Colonic mucosa (tissue), 4 donors: ENCODE measurements at regions not wholly inside any gene's neighbourhood (a gene's known extent, or its start where the extent isn't known, plus 50 kb on each side); places are given as distances from the start of the nearest gene placed in this dataset.
"Not testable (repeated sequence)": the region's sequence is repeated elsewhere in the genome, so short reads cannot be mapped to it uniquely, and the experiment has no call there.

Source experiments
- DNase-seq: peaks from one replicate; pipeline ENCODE4 v3.0.0-alpha.2; 2020
- H3K27ac ChIP-seq: fragments of 200-600 bp; one replicate; pipeline ENCODE4 v1.8.0; 2021
- H3K27me3 ChIP-seq: fragments of 200-600 bp; one replicate; pipeline ENCODE4 v1.8.0; 2021
- H3K36me3 ChIP-seq: fragments of 200-600 bp; one replicate; pipeline ENCODE4 v1.8.0; 2021
- H3K4me1 ChIP-seq: fragments of 200-600 bp; one replicate; pipeline ENCODE4 v1.8.0; 2021; ENCODE audit warnings: mild to moderate bottlenecking
- H3K4me3 ChIP-seq: fragments of 200-600 bp; one replicate; pipeline ENCODE4 v1.8.0; 2021
- H3K9ac ChIP-seq, 2 donors: one replicate each; pipeline ENCODE4 v1.7.0; 2013; ENCODE audit warnings: control low read depth in 2 of 2, low read depth in 2 of 2, low read length in 2 of 2
- H3K9me3 ChIP-seq: fragments of 200-600 bp; one replicate; pipeline ENCODE4 v1.8.0; 2021
- intact Hi-C: fragments of 100-400 bp; cut with DNase I; formaldehyde crosslinking; loops from one replicate; pipeline ENCODE4 v1.14.1; 2022
- donor health status: healthy.
- donor health status: DM: no; HTN: no; CAD: no.
- donor health status: DM: no; HTN: no; CAD: no.

DNA sequence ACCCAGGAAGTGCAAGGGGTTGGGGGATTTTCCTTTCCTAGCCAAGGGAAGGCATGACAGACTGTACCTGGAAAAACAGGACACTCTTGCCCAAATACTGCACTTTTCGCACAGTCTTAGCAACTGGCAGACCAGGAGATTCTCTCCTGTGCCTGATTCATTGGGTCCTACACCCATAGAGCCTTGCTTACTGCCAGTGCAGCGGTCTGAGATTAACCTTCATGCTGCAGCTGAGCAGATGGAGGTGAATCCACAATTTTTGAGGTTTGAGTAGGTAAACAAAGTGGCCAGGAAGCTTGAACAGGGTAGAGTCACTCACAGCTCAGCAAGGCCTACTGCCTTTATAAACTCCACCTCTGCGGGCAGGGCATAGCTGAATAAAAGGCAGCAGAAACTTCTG, 1497.6 kb downstream of the FOXD4L5 start:
- H3K9ac ChIP-seq, intact Hi-C loops, H3K9me3 ChIP-seq, DNase-seq, H3K36me3 ChIP-seq, H3K27me3 ChIP-seq, H3K27ac ChIP-seq, H3K4me3 ChIP-seq, H3K4me1 ChIP-seq: not testable (repeated sequence)

DNA sequence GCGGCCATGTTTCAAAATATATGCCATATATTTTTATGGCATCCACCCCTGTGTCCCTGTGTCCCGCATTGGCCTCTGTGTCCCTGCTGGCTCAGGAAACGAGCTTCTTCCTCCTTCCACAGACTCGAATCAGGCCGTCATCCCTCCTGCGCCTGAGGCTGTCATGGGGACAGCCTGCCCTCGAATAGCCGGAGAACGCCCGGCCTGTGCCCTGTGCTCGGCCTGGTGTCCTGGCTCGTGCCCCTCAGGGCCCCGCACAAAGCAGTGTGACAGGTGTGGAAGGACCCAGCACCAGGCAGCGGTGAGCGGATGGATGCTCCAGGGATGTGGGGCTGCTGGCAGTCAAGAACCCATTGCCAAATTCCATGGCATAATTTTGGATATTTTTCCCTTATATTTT, 1500.0 kb downstream of the FOXD4L5 start:
- H3K4me1 ChIP-seq, DNase-seq, H3K9me3 ChIP-seq, H3K36me3 ChIP-seq, intact Hi-C loops, H3K9ac ChIP-seq, H3K27me3 ChIP-seq, H3K27ac ChIP-seq, H3K4me3 ChIP-seq: not testable (repeated sequence)

DNA sequence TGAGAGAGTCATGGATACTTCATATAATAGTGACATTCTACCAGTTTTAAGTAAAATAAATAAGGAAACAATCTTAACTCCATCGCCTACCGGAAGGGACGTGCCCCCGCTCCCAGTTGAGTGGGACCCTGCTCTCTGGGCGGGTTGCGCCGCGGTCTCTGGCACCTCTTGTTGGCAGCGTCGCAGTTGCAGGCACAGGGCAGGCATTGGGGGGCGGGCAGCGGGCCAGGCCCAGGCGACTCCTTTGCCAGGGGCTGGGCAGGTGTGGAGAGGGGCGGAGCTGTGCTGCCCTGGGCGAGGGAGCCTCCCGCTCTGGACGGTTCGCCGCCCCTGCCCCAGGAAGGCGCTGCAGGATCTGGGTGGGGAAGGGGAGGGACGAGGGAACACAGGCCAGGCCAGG, 1500.6 kb downstream of the FOXD4L5 start:
- H3K9me3 ChIP-seq, H3K27me3 ChIP-seq, intact Hi-C loops, DNase-seq, H3K4me3 ChIP-seq, H3K36me3 ChIP-seq, H3K9ac ChIP-seq, H3K27ac ChIP-seq, H3K4me1 ChIP-seq: not testable (repeated sequence)

DNA sequence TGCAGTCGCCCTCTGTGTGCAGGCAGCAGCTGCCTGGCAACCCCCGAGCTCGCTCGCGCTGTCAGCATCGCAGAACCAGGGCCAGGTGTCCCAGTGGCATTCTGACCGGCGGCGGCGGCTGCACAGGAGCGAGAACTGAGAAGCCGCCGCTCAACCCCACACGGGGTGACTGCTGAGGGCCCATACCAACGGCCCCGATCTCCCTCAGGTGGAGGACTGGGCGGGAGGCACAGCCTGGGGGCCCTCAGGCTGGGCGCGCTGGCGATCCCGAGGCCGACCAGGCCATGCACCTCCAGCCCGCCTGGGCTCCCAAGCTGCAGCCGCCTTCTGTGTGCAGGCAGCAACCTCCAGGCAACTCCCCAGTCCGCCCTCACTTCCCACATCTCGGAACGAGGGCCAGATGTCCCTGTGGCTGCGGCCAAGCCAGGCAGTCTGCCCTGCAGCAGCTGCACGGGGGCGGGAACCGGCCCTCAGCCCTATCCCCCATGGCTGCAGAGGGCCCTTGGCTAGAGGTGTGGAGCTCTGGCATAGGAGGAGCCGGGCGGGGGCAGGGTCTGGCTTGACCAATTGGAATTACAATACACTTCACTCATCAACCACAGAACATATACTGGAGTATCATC, 1503.1 kb downstream of the FOXD4L5 start:
- H3K36me3 ChIP-seq, H3K9me3 ChIP-seq, H3K4me3 ChIP-seq, H3K4me1 ChIP-seq, intact Hi-C loops, H3K9ac ChIP-seq, DNase-seq, H3K27ac ChIP-seq, H3K27me3 ChIP-seq: not testable (repeated sequence)

DNA sequence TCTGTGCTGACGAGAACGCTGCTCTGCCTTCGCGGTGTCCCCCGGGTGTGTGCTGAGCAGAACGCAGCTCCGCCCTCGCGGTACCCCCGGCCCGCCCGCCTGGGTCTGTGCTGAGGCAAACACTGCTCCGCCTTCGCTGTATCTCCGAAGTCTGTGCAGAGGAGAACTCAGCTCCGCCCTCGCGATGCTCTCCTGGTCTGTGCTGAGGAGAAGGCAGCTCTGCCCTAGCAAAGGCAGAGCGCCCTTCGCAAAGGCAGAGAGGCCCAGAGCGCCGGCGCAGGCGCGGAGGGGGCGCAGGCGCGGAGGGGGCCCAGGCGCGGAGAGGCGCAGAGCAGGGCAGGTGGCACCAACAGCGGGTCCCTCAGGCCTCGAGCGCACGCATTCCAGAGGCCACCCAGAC, 1503.6 kb downstream of the FOXD4L5 start:
- intact Hi-C loops, DNase-seq: not testable (repeated sequence)

DNA sequence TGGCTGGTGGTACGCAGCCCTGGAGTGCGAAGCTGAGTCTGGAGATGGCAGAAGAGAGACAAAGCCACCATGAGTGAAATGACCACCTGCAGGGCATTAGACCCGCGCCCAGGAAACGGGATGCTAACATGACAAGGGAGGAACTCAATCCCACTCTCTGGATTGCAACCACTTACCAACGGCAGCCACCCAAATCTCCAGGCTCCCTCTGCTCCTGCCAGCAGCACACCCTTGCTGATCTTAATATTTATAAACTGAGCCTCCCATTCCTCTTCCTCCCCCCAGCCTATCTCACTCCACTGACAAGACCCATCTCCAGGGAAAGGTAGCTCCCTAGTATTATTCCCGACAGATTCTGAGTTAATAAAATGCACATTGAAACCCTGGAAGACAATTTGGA, 1508.8 kb downstream of the FOXD4L5 start:
- H3K27ac ChIP-seq, H3K4me1 ChIP-seq, DNase-seq, H3K36me3 ChIP-seq, H3K9me3 ChIP-seq, H3K27me3 ChIP-seq, H3K4me3 ChIP-seq, H3K9ac ChIP-seq, intact Hi-C loops: not testable (repeated sequence)

More for the DNA sequence above, 1503.6 kb downstream of the FOXD4L5 start:
- H3K27ac ChIP-seq, H3K9ac ChIP-seq, H3K9me3 ChIP-seq, H3K4me1 ChIP-seq, H3K27me3 ChIP-seq, H3K36me3 ChIP-seq, H3K4me3 ChIP-seq: not testable (repeated sequence)

DNA sequence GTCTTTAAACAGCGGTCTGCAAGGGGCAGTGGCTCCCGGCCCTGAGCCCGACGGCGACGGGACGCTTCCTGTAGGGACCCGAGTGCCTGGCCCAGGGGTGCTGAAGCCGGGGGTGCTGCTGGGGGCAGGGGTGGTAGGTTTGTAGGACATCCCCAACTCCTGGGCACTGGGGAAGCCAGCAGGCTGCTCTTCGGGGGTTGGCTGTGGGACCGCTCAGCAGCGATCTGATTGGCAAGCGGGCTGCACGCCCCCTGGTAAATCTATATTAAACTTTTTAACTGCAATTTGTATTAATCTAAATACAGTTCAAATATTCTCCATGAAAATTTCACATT, 1510.0 kb downstream of the FOXD4L5 start:
- H3K9me3 ChIP-seq, H3K36me3 ChIP-seq, H3K4me1 ChIP-seq, DNase-seq, H3K27ac ChIP-seq, H3K4me3 ChIP-seq, H3K27me3 ChIP-seq, intact Hi-C loops, H3K9ac ChIP-seq: not testable (repeated sequence)

DNA sequence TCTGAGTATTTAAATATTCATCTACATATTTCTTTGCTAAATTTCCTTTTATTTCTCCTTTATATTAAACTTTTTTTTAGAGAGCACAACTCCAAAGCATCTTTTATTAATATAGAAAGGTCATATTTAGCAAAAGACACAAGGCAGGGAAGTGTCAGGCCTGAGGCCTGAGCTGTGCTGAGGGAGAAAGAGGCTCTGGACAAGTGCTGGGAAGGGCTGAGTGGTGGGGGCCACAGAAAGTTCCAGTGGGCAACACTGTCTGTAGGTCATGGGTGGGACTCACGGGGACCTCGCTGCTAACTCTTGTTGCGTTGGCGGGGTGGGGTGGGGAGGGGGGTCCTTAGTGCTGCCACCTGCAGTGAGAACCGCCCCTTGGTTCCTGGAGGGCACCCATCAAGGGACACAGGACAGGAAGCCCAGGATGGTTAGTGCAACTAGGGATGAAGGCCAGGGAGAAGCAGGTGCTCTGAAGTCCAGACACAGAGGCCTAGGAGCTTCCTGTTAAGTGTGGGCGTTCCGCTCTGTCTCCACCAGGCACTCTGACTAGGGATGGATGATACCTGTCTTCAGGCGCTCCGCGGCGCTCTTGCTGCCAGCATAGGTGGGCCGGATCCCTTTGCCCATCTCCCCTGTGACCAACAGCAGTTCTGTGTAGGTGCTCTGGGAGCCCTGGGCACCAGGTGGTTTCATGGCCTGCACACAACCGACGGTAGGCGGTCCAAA, 1510.5 kb downstream of the FOXD4L5 start:
- H3K4me1 ChIP-seq, H3K4me3 ChIP-seq, H3K36me3 ChIP-seq, H3K9me3 ChIP-seq, H3K27ac ChIP-seq, H3K9ac ChIP-seq, DNase-seq, H3K27me3 ChIP-seq, intact Hi-C loops: not testable (repeated sequence)

DNA sequence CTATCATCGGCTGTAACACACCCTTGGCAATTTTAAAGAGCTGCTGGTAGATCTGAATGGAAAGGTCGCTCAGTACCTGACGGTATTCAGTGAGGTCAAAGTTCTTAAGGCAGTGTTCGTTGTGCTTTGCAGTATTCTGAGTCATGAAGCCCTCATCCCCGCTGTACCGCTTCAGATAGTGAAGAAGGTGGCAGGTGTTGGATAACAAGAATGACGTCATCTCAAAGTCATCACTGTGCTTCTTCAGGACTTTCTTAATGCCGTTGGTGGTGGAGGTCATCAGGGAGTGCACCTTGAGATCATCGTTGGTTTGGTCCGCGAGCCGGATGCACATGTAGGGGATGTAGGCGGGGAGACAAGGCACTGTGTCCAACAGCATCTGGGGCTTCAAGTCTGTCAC, 1522.8 kb downstream of the FOXD4L5 start:
- DNase-seq, H3K27me3 ChIP-seq, intact Hi-C loops: not testable (repeated sequence)

DNA sequence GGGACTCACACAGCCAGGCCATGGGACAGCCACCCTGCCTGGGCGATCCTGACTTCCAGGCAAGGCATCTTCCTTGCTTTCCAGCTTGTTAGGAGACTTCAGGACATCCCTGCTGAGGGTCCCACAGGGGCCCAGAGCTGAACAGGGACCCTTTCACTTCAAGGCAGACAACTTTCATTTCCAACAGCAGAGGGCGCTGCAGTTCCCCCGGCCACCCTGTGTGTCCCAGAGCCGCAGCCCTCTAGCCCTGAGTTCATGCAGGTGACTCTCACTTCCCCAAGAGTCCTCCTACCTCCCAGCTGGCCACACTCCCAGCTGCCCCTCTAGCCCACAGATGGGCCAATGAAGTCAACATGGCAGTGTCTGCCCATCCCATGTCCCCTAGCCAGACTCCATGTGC, 1556.0 kb downstream of the FOXD4L5 start:
- not testable (repeated sequence) for DNase-seq

More for the DNA sequence above, 1522.8 kb downstream of the FOXD4L5 start:
- not testable (repeated sequence) for H3K9me3 ChIP-seq, H3K36me3 ChIP-seq, H3K4me1 ChIP-seq, H3K4me3 ChIP-seq, H3K9ac ChIP-seq, H3K27ac ChIP-seq

More for the DNA sequence above, 1556.0 kb downstream of the FOXD4L5 start:
- H3K4me3 ChIP-seq, intact Hi-C loops, H3K27ac ChIP-seq, H3K27me3 ChIP-seq, H3K36me3 ChIP-seq, H3K9me3 ChIP-seq, H3K4me1 ChIP-seq, H3K9ac ChIP-seq: not testable (repeated sequence)
